ENCODE measurements at regions not wholly inside any gene's neighbourhood (a gene's known extent, or its start where the extent isn't known, plus 50 kb on each side); places are given as distances from the start of the nearest gene placed in this dataset.

DNA sequence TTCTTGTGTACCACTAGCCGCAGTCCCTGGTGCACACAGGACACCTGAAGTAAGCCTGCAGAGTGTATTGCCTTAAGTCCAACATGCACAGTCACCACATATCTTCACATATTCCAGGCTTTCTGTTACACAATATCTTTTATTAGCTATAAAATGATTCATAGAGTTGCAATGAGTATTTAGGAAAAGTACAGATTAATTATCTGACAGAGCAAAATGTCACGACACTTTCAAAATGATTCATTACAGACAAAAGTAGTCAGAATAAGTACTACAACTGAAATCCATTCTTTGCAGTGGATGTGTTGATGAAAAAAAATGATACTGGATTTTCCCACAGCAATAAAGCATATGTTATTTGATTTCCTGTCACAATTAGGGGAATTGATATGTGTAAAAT, 199.5 kb upstream of the ASCC3 start:
- Mint-ChIP-seq H3K9me3 (peaks cover 19% of the 10 kb centered on the region), H3K36me3 (peaks cover 13% of the 10 kb centered on the region), H3K4me3 (no peak overlapping the region), H3K4me1 (peaks cover 33% of the 10 kb centered on the region), H3K27ac (no peak overlapping the region), H3K27me3 (ENCODE audit: low read depth) (no peaks in the 10 kb centered on the region)
- POLR2A ChIA-PET, result no interaction called here
- CTCF ChIA-PET, result no interaction called here
- no peak for DNase-seq (ENCODE audit: low spot score)
- ATAC-seq, result no peak
- TF ChIP-seq ZNF416 (CRISPR knock-in tag; IDR thresholded peaks at IDR 0.05), result no peak
- TF ChIP-seq ZNF317 (CRISPR knock-in tag; IDR thresholded peaks at IDR 0.05; ENCODE audit: borderline replicate concordance, low read depth), result no peak
- no peak for TF ChIP-seq OVOL2 (CRISPR knock-in tag; IDR thresholded peaks at IDR 0.05; ENCODE audit: borderline replicate concordance)
- TF ChIP-seq NFYB (CRISPR knock-in tag; conservative IDR thresholded peaks at IDR 0.05; ENCODE audit: low read depth), result no peak
- TF ChIP-seq, protein P1, sequence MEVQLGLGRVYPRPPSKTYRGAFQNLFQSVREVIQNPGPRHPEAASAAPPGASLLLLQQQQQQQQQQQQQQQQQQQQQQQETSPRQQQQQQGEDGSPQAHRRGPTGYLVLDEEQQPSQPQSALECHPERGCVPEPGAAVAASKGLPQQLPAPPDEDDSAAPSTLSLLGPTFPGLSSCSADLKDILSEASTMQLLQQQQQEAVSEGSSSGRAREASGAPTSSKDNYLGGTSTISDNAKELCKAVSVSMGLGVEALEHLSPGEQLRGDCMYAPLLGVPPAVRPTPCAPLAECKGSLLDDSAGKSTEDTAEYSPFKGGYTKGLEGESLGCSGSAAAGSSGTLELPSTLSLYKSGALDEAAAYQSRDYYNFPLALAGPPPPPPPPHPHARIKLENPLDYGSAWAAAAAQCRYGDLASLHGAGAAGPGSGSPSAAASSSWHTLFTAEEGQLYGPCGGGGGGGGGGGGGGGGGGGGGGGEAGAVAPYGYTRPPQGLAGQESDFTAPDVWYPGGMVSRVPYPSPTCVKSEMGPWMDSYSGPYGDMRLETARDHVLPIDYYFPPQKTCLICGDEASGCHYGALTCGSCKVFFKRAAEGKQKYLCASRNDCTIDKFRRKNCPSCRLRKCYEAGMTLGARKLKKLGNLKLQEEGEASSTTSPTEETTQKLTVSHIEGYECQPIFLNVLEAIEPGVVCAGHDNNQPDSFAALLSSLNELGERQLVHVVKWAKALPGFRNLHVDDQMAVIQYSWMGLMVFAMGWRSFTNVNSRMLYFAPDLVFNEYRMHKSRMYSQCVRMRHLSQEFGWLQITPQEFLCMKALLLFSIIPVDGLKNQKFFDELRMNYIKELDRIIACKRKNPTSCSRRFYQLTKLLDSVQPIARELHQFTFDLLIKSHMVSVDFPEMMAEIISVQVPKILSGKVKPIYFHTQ (CRISPR knock-in tag; IDR thresholded peaks at IDR 0.05), result no peak
- TF ChIP-seq ZNF396 (CRISPR knock-in tag; IDR thresholded peaks at IDR 0.05; ENCODE audit: borderline replicate concordance), result no peak
- no peak for TF ChIP-seq NR2C2 (CRISPR knock-in tag; IDR thresholded peaks at IDR 0.05)

GRCh38 chr6:101083533-101084175, 202.5 kb upstream of the ASCC3 start:
- DNase-seq (ENCODE audit: low spot score) (no peak), ATAC-seq (peak; percentile 61)
- Mint-ChIP-seq H3K27me3 (ENCODE audit: low read depth) (no peaks in the 10 kb centered on the region), H3K36me3 (no peaks in the 10 kb centered on the region), H3K4me1 (peaks cover 47% of the 10 kb centered on the region), H3K9me3 (no peaks in the 10 kb centered on the region), H3K27ac (peak overlapping the region; percentile 98), H3K4me3 (peak overlapping the region; percentile 17; the same call in 1 of the 2 replicates)
- ChIA-PET CTCF (no interaction called here), POLR2A (no interaction called here)
- TF ChIP-seq TP53 (CRISPR knock-in tag; IDR thresholded peaks at IDR 0.05) (no peak), NR2C2 (CRISPR knock-in tag; IDR thresholded peaks at IDR 0.05) (no peak), FOXP1 (CRISPR knock-in tag; IDR thresholded peaks at IDR 0.05; ENCODE audit: borderline replicate concordance) (no peak)

DNA sequence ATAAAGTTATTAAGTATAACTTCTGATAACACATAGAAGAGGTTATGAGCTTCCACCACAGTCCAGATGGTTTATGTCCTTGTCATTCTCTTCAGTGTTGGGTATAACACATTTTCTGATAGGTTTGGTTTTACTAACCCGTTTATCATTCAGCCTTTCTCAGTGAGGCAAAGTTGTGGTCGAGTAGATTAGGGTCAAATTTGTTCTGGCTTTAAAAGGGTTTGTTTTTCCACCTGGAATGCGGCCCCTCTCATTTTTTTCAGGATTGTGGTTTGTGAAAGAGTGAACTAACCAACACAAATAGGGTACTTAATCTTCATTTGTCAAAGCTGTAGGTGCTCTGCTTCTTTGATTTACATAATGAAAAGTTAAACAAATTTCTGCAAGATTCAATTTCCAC, 204.2 kb upstream of the ASCC3 start:
- CTCF ChIA-PET, result interaction anchor here (0.5 to 1.1 kb wide), 2 partner anchors 13 to 312 kb away, joined by 3 to 4 read pairs; no protein-coding TSS in a partner anchor

More for the DNA sequence above, 204.2 kb upstream of the ASCC3 start:
- POLR2A ChIA-PET, result no interaction called here
- Mint-ChIP-seq H3K27ac (peak overlapping the region; percentile 88), H3K9me3 (peaks cover 6% of the 10 kb centered on the region), H3K36me3 (no peaks in the 10 kb centered on the region), H3K27me3 (ENCODE audit: low read depth) (no peaks in the 10 kb centered on the region), H3K4me3 (peak overlapping the region; percentile 27; the same call in 1 of the 2 replicates), H3K4me1 (peaks cover 50% of the 10 kb centered on the region)
- TF ChIP-seq, protein P2, sequence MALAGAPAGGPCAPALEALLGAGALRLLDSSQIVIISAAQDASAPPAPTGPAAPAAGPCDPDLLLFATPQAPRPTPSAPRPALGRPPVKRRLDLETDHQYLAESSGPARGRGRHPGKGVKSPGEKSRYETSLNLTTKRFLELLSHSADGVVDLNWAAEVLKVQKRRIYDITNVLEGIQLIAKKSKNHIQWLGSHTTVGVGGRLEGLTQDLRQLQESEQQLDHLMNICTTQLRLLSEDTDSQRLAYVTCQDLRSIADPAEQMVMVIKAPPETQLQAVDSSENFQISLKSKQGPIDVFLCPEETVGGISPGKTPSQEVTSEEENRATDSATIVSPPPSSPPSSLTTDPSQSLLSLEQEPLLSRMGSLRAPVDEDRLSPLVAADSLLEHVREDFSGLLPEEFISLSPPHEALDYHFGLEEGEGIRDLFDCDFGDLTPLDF (CRISPR knock-in tag; IDR thresholded peaks at IDR 0.05), result no peak
- no peak for TF ChIP-seq HMGA2 (CRISPR knock-in tag; IDR thresholded peaks at IDR 0.05)
- no peak for TF ChIP-seq ESRRA (CRISPR knock-in tag; IDR thresholded peaks at IDR 0.05; ENCODE audit: borderline replicate concordance)
- no peak for TF ChIP-seq JAZF1 (CRISPR knock-in tag; IDR thresholded peaks at IDR 0.05)
- TF ChIP-seq, protein P3, sequence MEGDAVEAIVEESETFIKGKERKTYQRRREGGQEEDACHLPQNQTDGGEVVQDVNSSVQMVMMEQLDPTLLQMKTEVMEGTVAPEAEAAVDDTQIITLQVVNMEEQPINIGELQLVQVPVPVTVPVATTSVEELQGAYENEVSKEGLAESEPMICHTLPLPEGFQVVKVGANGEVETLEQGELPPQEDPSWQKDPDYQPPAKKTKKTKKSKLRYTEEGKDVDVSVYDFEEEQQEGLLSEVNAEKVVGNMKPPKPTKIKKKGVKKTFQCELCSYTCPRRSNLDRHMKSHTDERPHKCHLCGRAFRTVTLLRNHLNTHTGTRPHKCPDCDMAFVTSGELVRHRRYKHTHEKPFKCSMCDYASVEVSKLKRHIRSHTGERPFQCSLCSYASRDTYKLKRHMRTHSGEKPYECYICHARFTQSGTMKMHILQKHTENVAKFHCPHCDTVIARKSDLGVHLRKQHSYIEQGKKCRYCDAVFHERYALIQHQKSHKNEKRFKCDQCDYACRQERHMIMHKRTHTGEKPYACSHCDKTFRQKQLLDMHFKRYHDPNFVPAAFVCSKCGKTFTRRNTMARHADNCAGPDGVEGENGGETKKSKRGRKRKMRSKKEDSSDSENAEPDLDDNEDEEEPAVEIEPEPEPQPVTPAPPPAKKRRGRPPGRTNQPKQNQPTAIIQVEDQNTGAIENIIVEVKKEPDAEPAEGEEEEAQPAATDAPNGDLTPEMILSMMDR (IDR thresholded peaks at IDR 0.05), result no peak
- TF ChIP-seq ZNF416 (CRISPR knock-in tag; IDR thresholded peaks at IDR 0.05), result no peak
- TF ChIP-seq TCF7 (CRISPR knock-in tag; IDR thresholded peaks at IDR 0.05; ENCODE audit: low read depth), result no peak
- TF ChIP-seq PRRX2 (CRISPR knock-in tag; IDR thresholded peaks at IDR 0.05), result no peak
- DNase-seq (ENCODE audit: low spot score) (no peak), ATAC-seq (no peak)

All from WTC11 (cell line).